Neural progenitor cell (in vitro differentiated cells): ENCODE measurements at regions not wholly inside any gene's neighbourhood (a gene's known extent, or its start where the extent isn't known, plus 50 kb on each side); places are given as distances from the start of the nearest gene placed in this dataset.
"Not testable (repeated sequence)": the region's sequence is repeated elsewhere in the genome, so short reads cannot be mapped to it uniquely, and the experiment has no call there.

Experiments
- DNase-seq: peaks from one replicate; pipeline ENCODE4 v3.0.0-alpha.2; 2016; ENCODE audit warnings: low spot score
- H2AFZ ChIP-seq: fragments of 200-600 bp; sonication (generic); replicated peaks from 2 replicates; pipeline ENCODE4 v1.6.1; 2016; ENCODE audit warnings: antibody characterized with exemption
- H3F3A ChIP-seq: fragments of 200-600 bp; sonication (generic); 2 replicates; pipeline ENCODE4 v1.6.1; 2016; ENCODE audit warnings: antibody characterized with exemption, low read depth
- H3K27ac ChIP-seq: fragments of 200-600 bp; sonication (generic); 2 replicates; pipeline ENCODE4 v1.5.1; 2016; ENCODE audit warnings: mild to moderate bottlenecking
- H3K27me3 ChIP-seq: fragments of 200-600 bp; sonication (generic); 2 replicates; pipeline ENCODE4 v1.6.1; 2016; ENCODE audit warnings: mild to moderate bottlenecking, moderate library complexity
- H3K36me3 ChIP-seq: fragments of 200-600 bp; sonication (generic); 2 replicates; pipeline ENCODE4 v1.5.1; 2016
- H3K4me1 ChIP-seq: fragments of 200-600 bp; sonication (generic); 2 replicates; pipeline ENCODE4 v1.6.1; 2016; ENCODE audit warnings: mixed run types
- H3K4me2 ChIP-seq: fragments of 200-600 bp; sonication (generic); 2 replicates; pipeline ENCODE4 v1.6.1; 2016
- H3K4me3 ChIP-seq: fragments of 200-600 bp; sonication (generic); 2 replicates; pipeline ENCODE4 v1.5.1; 2016
- H3K79me2 ChIP-seq: fragments of 200-600 bp; sonication (generic); 2 replicates; pipeline ENCODE4 v1.6.1; 2016; ENCODE audit warnings: low read depth
- H3K9ac ChIP-seq: fragments of 200-600 bp; sonication (generic); 2 replicates; pipeline ENCODE4 v1.6.1; 2016
- H3K9me3 ChIP-seq: fragments of 200-600 bp; sonication (generic); 2 replicates; pipeline ENCODE4 v1.5.1; 2016; ENCODE audit warnings: low read depth
- H4K20me1 ChIP-seq: fragments of 200-600 bp; sonication (generic); 2 replicates; pipeline ENCODE4 v1.6.1; 2016; ENCODE audit warnings: low read depth
- H3K27ac Mint-ChIP-seq: 3 replicates; pipeline ENCODE4 v1.8.0; 2021; ENCODE audit warnings: mixed read lengths
- H3K27me3 Mint-ChIP-seq: 2 replicates; pipeline ENCODE4 v1.8.0; 2022; ENCODE audit warnings: low read depth, mild to moderate bottlenecking, inconsistent platforms, moderate library complexity, mixed read lengths; ENCODE audit not compliant: insufficient read depth
- H3K36me3 Mint-ChIP-seq: 3 replicates; pipeline ENCODE4 v1.8.0; 2021; ENCODE audit warnings: mixed read lengths
- H3K4me1 Mint-ChIP-seq: 3 replicates; pipeline ENCODE4 v1.8.0; 2021; ENCODE audit warnings: mixed read lengths
- H3K4me3 Mint-ChIP-seq: 3 replicates; pipeline ENCODE4 v1.8.0; 2021; ENCODE audit warnings: mild to moderate bottlenecking, moderate library complexity, mixed read lengths
- H3K9me3 Mint-ChIP-seq: 3 replicates; pipeline ENCODE4 v1.8.0; 2020; ENCODE audit warnings: mixed read lengths
- CTCF ChIP-seq: fragments of 200-600 bp; sonication (generic); IDR thresholded peaks from 2 replicates; pipeline ENCODE4 v1.5.1; 2017; ENCODE audit warnings: antibody characterized with exemption, mild to moderate bottlenecking
- EZH2 ChIP-seq: fragments of 200-600 bp; sonication (generic); IDR thresholded peaks from 2 replicates; pipeline ENCODE4 v1.6.1; 2017; ENCODE audit warnings: antibody characterized with exemption, mild to moderate bottlenecking, moderate library complexity
- EZH2phosphoT487 ChIP-seq: fragments of 200-600 bp; sonication (generic); IDR thresholded peaks from 2 replicates; pipeline ENCODE4 v1.6.1; 2017; ENCODE audit warnings: antibody characterized with exemption

GRCh38 chr5:102107865-102108264, 188.2 kb downstream of the SLCO4C1 start:
- Mint-ChIP-seq H3K27me3 (no peaks in the 10 kb centered on the region), H3K9me3 (no peaks in the 10 kb centered on the region), H3K36me3 (no peaks in the 10 kb centered on the region), H3K4me1 (no peaks in the 10 kb centered on the region), H3K27ac (no peak overlapping the region), H3K4me3 (no peak overlapping the region)
- Histone ChIP-seq H3K27ac (no peak overlapping the region), H3K9me3 (no peaks in the 10 kb centered on the region), H3F3A (no peaks in the 10 kb centered on the region), H3K9ac (no peak overlapping the region), H3K27me3 (no peaks in the 10 kb centered on the region), H3K36me3 (no peaks in the 10 kb centered on the region), H3K4me3 (no peak overlapping the region), H2AFZ (no peak overlapping the region), H3K4me2 (no peak overlapping the region), H3K79me2 (no peaks in the 10 kb centered on the region), H3K4me1 (no peaks in the 10 kb centered on the region), H4K20me1 (no peaks in the 10 kb centered on the region)
- no peak for TF ChIP-seq CTCF
- no peak for TF ChIP-seq EZH2phosphoT487
- TF ChIP-seq EZH2: no peak
- no peak for DNase-seq

- Mint-ChIP-seq H3K4me3 (no peak overlapping the region), H3K27ac (no peak overlapping the region), H3K9me3 (no peaks in the 10 kb centered on the region), H3K36me3 (no peaks in the 10 kb centered on the region), H3K27me3 (no peaks in the 10 kb centered on the region), H3K4me1 (no peaks in the 10 kb centered on the region)
- H3K4me3 ChIP-seq: no peak overlapping the region
- no peaks in the 10 kb centered on the region for H3K79me2 ChIP-seq
- no peak for DNase-seq
- H3K9me3 ChIP-seq: no peaks in the 10 kb centered on the region
- peaks cover 3% of the 10 kb centered on the region for H3K4me1 ChIP-seq
- no peak overlapping the region for H3K9ac ChIP-seq
- H2AFZ ChIP-seq: no peak overlapping the region
- TF ChIP-seq EZH2 (no peak), CTCF (no peak), EZH2phosphoT487 (no peak)
- no peak overlapping the region for H3K4me2 ChIP-seq
- no peaks in the 10 kb centered on the region for H4K20me1 ChIP-seq
- H3F3A ChIP-seq: no peaks in the 10 kb centered on the region
- H3K27ac ChIP-seq: no peak overlapping the region
- no peaks in the 10 kb centered on the region for H3K36me3 ChIP-seq
- H3K27me3 ChIP-seq: no peaks in the 10 kb centered on the region
These were observed 189.5 kb downstream of the SLCO4C1 start for GRCh38 chr5:102106599-102106998.

GRCh38 chr5:102099766-102100331, 196.2 kb downstream of the SLCO4C1 start:
- no peak for DNase-seq
- no peaks in the 10 kb centered on the region for H3K27me3 ChIP-seq
- no peaks in the 10 kb centered on the region for H3K36me3 Mint-ChIP-seq
- no peaks in the 10 kb centered on the region for H3F3A ChIP-seq
- no peaks in the 10 kb centered on the region for H4K20me1 ChIP-seq
- H3K9ac ChIP-seq: no peak overlapping the region
- H3K9me3 Mint-ChIP-seq: peaks cover 4% of the 10 kb centered on the region
- H3K36me3 ChIP-seq: no peaks in the 10 kb centered on the region
- H3K27ac Mint-ChIP-seq: no peak overlapping the region
- H3K27ac ChIP-seq: no peak overlapping the region
- H3K9me3 ChIP-seq: no peaks in the 10 kb centered on the region
- no peaks in the 10 kb centered on the region for H3K4me1 Mint-ChIP-seq
- peaks cover 14% of the 10 kb centered on the region for H3K4me1 ChIP-seq
- no peak overlapping the region for H3K4me3 Mint-ChIP-seq
- no peak overlapping the region for H3K4me2 ChIP-seq
- no peak overlapping the region for H2AFZ ChIP-seq
- no peak overlapping the region for H3K4me3 ChIP-seq
- no peaks in the 10 kb centered on the region for H3K27me3 Mint-ChIP-seq
- no peaks in the 10 kb centered on the region for H3K79me2 ChIP-seq
- TF ChIP-seq EZH2phosphoT487 (no peak), CTCF (no peak), EZH2 (no peak)

- not testable (repeated sequence) for H3K4me2 ChIP-seq, H3K4me3 Mint-ChIP-seq, H3K36me3 Mint-ChIP-seq, H3K27me3 Mint-ChIP-seq, DNase-seq, H3F3A ChIP-seq, H3K4me3 ChIP-seq, H3K4me1 Mint-ChIP-seq, H3K27me3 ChIP-seq, H3K9me3 Mint-ChIP-seq, H2AFZ ChIP-seq, H3K27ac ChIP-seq, H3K9me3 ChIP-seq, H4K20me1 ChIP-seq, H3K9ac ChIP-seq, H3K79me2 ChIP-seq, H3K36me3 ChIP-seq, H3K27ac Mint-ChIP-seq
- H3K4me1 ChIP-seq: peaks cover 14% of the 10 kb centered on the region
These were observed 197.0 kb downstream of the SLCO4C1 start for GRCh38 chr5:102099083-102099482.

GRCh38 chr5:102098606-102099005, 197.5 kb downstream of the SLCO4C1 start:
- H3K36me3 Mint-ChIP-seq, H3K79me2 ChIP-seq, H3K9me3 Mint-ChIP-seq, H2AFZ ChIP-seq, H3K4me3 ChIP-seq, H3K4me2 ChIP-seq, H3K9me3 ChIP-seq, H3K27ac Mint-ChIP-seq, H3K4me1 Mint-ChIP-seq, H3K4me3 Mint-ChIP-seq, H3K27me3 ChIP-seq, H4K20me1 ChIP-seq, H3K27me3 Mint-ChIP-seq, DNase-seq, H3K36me3 ChIP-seq, H3K27ac ChIP-seq, H3K9ac ChIP-seq, H3F3A ChIP-seq: not testable (repeated sequence)
- H3K4me1 ChIP-seq: peaks cover 14% of the 10 kb centered on the region
